NB4 (cell line): ENCODE measurements at regions not wholly inside any gene's neighbourhood (a gene's known extent, or its start where the extent isn't known, plus 50 kb on each side); places are given as distances from the start of the nearest gene placed in this dataset.

Experiments used
- CTCF ChIP-seq: IDR thresholded peaks from one replicate; pipeline ENCODE4 v1.5.1; 2012; ENCODE audit warnings: low read depth, low read length
- MYC ChIP-seq: IDR thresholded peaks from 2 replicates; pipeline ENCODE4 v1.6.1; 2011; ENCODE audit warnings: low read depth, low read length
- POLR2A ChIP-seq: IDR thresholded peaks from 2 replicates; pipeline ENCODE4 v1.6.1; 2011; ENCODE audit warnings: mild to moderate bottlenecking; ENCODE audit not compliant: insufficient read length; ENCODE audit errors: extremely low read depth

GRCh38 chr5:107243220-107243579, 427.5 kb downstream of the EFNA5 start:
- no peak for TF ChIP-seq CTCF
- TF ChIP-seq POLR2A, result no peak
- TF ChIP-seq MYC, result no peak
